Transverse colon (tissue), 4 donors: ENCODE measurements at regions not wholly inside any gene's neighbourhood (a gene's known extent, or its start where the extent isn't known, plus 50 kb on each side); places are given as distances from the start of the nearest gene placed in this dataset.
"Not testable (repeated sequence)": the region's sequence is repeated elsewhere in the genome, so short reads cannot be mapped to it uniquely, and the experiment has no call there.

ENCODE experiments used
- DNase-seq: peaks from one replicate; pipeline ENCODE4 v3.0.0-alpha.2; 2019
- H3K27ac ChIP-seq, 4 donors: fragments of 200-600 bp; sonication (generic); 2 replicates each; pipeline ENCODE4 v1.5.1; 2016 to 2018; ENCODE audit warnings: inconsistent platforms in 4 of 4
- H3K27me3 ChIP-seq: fragments of 200-600 bp; sonication (generic); 2 replicates; pipeline ENCODE4 v1.5.1; 2017; ENCODE audit warnings: inconsistent platforms
- H3K36me3 ChIP-seq, 4 donors: fragments of 200-600 bp; sonication (generic); 2 replicates each; pipeline ENCODE4 v1.5.1; 2017 to 2019; ENCODE audit warnings: inconsistent platforms in 4 of 4
- H3K4me1 ChIP-seq, 4 donors: fragments of 200-600 bp; sonication (generic); 2 replicates each; pipeline ENCODE4 v1.5.1; 2017 to 2020; ENCODE audit warnings: inconsistent platforms in 4 of 4
- H3K4me3 ChIP-seq, 4 donors: fragments of 200-600 bp; sonication (generic); 1 replicate in 1 of 4; 2 replicates in 3 of 4; pipeline versions ENCODE4 v1.5.1 to v1.6.1; 2017 to 2019; ENCODE audit warnings: inconsistent platforms in 4 of 4
- H3K9me3 ChIP-seq, 2 donors: fragments of 200-600 bp; sonication (generic); 2 replicates each; pipeline ENCODE4 v1.5.1; 2017 to 2019; ENCODE audit warnings: inconsistent platforms in 2 of 2
- EP300 ChIP-seq: sonication (generic); formaldehyde crosslinking; IDR thresholded peaks from one replicate; pipeline ENCODE4 v1.6.1; 2017; ENCODE audit warnings: antibody characterized with exemption, low read depth
- POLR2A ChIP-seq: fragments of 450-650 bp; IDR thresholded peaks from one replicate; pipeline ENCODE4 v1.6.1; 2016; ENCODE audit warnings: antibody characterized with exemption, mild to moderate bottlenecking, moderate library complexity
- POLR2AphosphoS5 ChIP-seq, 3 donors: sonication (generic); formaldehyde crosslinking; IDR thresholded peaks; one replicate each; pipeline ENCODE4 v1.6.1; 2016; ENCODE audit warnings: antibody characterized with exemption in 3 of 3
- WGBS, 2 donors: methylation state at CpG; one replicate each; pipeline ENCODE4 v1.1.5; 2018; ENCODE audit warnings: low coverage in 1 of 2; 5-methylcytosine and 5-hydroxymethylcytosine counted together
- in situ Hi-C, 4 donors: fragments of 200-750 bp; cut with MboI; loops; one replicate each; pipeline versions ENCODE4 v1.15.0 to v1.15.1; 2017; ENCODE audit warnings: low sequenced_read_pairs in 3 of 4, low pct_ligation_motif_present in 1 of 4, low pct_unique_long_range_greater_than_20kb in 1 of 4
- intact Hi-C: fragments of 100-400 bp; cut with DNase I; formaldehyde crosslinking; loops from one replicate; pipeline ENCODE4 v1.15.1; 2023; ENCODE audit warnings: low total_unique reads
- TF ChIP-seq, protein P1 (sequence below), 5 experiments: fragments of 200-600 bp in 3 of 5; fragments of 450-650 bp in 2 of 5; sonication (generic) in 3 of 5; IDR thresholded peaks; 1 replicate in 2 of 5; 2 replicates in 3 of 5; pipeline ENCODE4 v1.5.1; 2016 to 2017; ENCODE audit warnings: antibody characterized with exemption in 5 of 5, inconsistent platforms in 3 of 5, mild to moderate bottlenecking in 2 of 5, moderate library complexity in 1 of 5

DNA sequence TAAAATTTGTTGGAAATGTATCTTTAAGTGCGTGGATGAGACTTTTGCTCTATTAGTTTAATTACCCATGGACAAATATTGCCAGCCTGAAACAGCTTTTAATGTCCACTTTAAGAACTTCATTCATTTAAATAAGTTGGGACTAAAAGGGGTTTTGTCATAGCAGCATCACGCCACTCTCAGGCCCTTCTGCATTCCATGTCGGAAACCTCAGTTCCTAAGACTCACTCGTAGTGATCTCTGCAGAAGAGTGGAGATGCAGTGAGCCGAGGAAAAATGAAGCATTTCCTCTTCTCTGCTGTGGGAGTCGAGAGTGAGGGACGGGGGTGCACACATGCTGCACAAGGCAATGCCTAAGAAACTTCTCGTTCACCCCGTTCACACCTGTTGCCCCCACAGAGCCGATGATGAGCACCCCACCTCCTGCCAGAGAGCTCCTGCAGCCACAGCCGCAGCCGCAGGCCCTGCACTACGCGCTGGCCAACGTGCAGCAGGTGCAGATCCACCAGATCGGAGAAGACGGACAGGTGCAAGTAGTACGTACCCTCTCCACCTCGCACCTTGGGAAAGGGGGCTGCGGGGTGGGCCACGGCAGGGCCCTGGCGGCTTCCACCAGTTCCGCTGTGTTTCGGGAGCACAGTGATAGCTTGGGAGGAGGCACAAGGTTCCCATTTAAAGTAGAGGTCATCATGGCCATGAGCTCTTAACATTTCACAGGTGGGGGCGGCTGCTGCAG lies 68.8 kb upstream of the CRYM start:
- H3K4me1 ChIP-seq, H3K4me3 ChIP-seq, H3K27ac ChIP-seq, H3K9me3 ChIP-seq, H3K36me3 ChIP-seq, DNase-seq, intact Hi-C loops, in situ Hi-C loops, H3K27me3 ChIP-seq: not testable (repeated sequence)
- WGBS, 2 donors: 92% methylated on average over 25 of the region's 25 CpGs; no CpG with 5 or more reads in 1 of the 2 donors

DNA sequence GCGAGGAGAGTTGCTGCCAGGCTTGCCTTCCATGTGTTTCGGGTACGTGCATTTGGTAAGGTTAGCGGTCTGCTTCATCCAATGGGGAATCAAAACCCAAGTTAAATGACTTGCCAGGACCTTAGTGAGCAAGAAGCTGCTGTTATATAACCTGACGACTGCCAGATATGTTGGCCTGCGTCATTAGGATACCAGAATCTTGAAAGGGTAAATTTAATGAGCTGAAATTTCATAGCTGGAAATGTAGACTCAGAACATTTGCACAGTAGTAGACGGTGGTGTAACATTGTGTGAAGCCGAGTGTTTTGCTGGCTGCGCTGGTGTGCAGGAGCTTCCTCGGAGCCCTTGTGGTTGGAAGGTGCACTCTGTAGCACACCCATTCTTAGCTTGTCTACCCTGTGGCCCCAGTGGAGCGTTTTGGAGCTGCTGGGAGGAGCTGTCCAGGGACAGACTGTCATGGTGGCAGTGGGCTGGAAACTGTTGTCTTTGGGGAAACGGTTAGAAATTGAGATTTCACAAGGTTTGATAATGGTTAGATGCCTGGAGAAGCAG lies 66.3 kb upstream of the CRYM start:
- in situ Hi-C loops, H3K36me3 ChIP-seq, H3K4me1 ChIP-seq, DNase-seq, H3K4me3 ChIP-seq, H3K9me3 ChIP-seq, H3K27me3 ChIP-seq, intact Hi-C loops: not testable (repeated sequence)
- 91 to 100% methylated on average over 1 to 12 of the region's 12 CpGs for WGBS, 2 donors
- peak overlapping the region in 1 of 4 donors; percentile 43 for H3K27ac ChIP-seq
- peak in 1 of 3 donors; percentile 24 for TF ChIP-seq POLR2AphosphoS5 (IDR thresholded peaks at IDR 0.05)

GRCh38 chr16:21341101-21341500 lies 63.0 kb upstream of the CRYM start:
- Histone ChIP-seq H3K4me1 (peaks cover 0 to 29% (median 13%) of the 10 kb centered on the region in 4 donors), H3K27ac (peak overlapping the region in 1 of 4 donors; percentile 81), H3K27me3 (no peaks in the 10 kb centered on the region), H3K4me3 (no peak overlapping the region), H3K9me3 (no peaks in the 10 kb centered on the region), H3K36me3 (no peaks in the 10 kb centered on the region)
- TF ChIP-seq POLR2A (no peak), POLR2AphosphoS5 (IDR thresholded peaks at IDR 0.05) (no peak)
- 92 to 100% methylated on average over 3 of the region's 3 CpGs for WGBS, 2 donors
- in situ Hi-C loops: no loop called here
- intact Hi-C loops: no loop called here
- DNase-seq: no peak

DNA sequence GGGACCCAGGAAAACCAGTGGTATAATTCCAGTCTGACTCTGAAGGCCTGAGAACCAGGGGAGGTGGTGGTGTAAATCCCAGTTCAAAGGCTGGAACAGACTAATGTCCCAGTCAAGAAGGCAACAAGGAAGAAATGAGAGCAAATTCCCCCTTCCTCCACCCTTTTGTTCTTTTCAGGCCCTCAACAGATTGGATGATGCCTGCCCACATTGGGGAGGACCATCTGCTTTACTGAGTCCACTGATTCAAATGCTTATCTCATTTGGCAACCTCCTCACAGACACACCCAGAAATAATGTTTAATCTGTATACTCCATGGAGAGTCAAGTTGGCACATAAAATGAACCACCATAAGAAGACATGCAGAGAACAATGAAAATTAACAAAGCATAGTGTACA lies 61.9 kb upstream of the CRYM start:
- Histone ChIP-seq H3K4me1 (peaks cover 0 to 29% (median 13%) of the 10 kb centered on the region in 4 donors), H3K9me3 (no peaks in the 10 kb centered on the region), H3K4me3 (no peak overlapping the region), H3K27me3 (no peaks in the 10 kb centered on the region), H3K27ac (peak overlapping the region; percentile 67 to 81 (median 76)), H3K36me3 (no peaks in the 10 kb centered on the region)
- intact Hi-C loops (no loop called here), in situ Hi-C loops (no loop called here)
- TF ChIP-seq, protein P1, sequence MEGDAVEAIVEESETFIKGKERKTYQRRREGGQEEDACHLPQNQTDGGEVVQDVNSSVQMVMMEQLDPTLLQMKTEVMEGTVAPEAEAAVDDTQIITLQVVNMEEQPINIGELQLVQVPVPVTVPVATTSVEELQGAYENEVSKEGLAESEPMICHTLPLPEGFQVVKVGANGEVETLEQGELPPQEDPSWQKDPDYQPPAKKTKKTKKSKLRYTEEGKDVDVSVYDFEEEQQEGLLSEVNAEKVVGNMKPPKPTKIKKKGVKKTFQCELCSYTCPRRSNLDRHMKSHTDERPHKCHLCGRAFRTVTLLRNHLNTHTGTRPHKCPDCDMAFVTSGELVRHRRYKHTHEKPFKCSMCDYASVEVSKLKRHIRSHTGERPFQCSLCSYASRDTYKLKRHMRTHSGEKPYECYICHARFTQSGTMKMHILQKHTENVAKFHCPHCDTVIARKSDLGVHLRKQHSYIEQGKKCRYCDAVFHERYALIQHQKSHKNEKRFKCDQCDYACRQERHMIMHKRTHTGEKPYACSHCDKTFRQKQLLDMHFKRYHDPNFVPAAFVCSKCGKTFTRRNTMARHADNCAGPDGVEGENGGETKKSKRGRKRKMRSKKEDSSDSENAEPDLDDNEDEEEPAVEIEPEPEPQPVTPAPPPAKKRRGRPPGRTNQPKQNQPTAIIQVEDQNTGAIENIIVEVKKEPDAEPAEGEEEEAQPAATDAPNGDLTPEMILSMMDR (IDR thresholded peaks at IDR 0.05): no peak
- TF ChIP-seq POLR2AphosphoS5 (IDR thresholded peaks at IDR 0.05): peak in 2 of 3 donors; percentile 39 to 65
- DNase-seq: peak; percentile 57

GRCh38 chr16:21339269-21339641 lies 61.2 kb upstream of the CRYM start:
- H3K4me1 ChIP-seq: peaks cover 0 to 29% (median 13%) of the 10 kb centered on the region in 4 donors
- no peaks in the 10 kb centered on the region for H3K9me3 ChIP-seq
- no peaks in the 10 kb centered on the region for H3K36me3 ChIP-seq
- WGBS, 2 donors: 46 to 65% methylated on average over 3 to 4 of the region's 4 CpGs
- in situ Hi-C loops: no loop called here
- no peak for DNase-seq
- intact Hi-C loops: no loop called here
- H3K4me3 ChIP-seq: no peak overlapping the region
- H3K27ac ChIP-seq: peak overlapping the region; percentile 67 to 81 (median 76)
- no peak for TF ChIP-seq POLR2A
- no peak for TF ChIP-seq POLR2AphosphoS5 (IDR thresholded peaks at IDR 0.05)
- TF ChIP-seq EP300: no peak
- TF ChIP-seq, protein P1 (IDR thresholded peaks at IDR 0.05): no peak
- H3K27me3 ChIP-seq: no peaks in the 10 kb centered on the region
